ENCODE measurements at regions not wholly inside any gene's neighbourhood (a gene's known extent, or its start where the extent isn't known, plus 50 kb on each side); places are given as distances from the start of the nearest gene placed in this dataset.

GRCh38 chr4:53813998-53814397 lies 222.7 kb upstream of the LNX1 start:
- no peaks in the 10 kb centered on the region for H3K79me2 ChIP-seq (ENCODE audit: low read length)
- no peak for TF ChIP-seq EZH2 (IDR thresholded peaks at IDR 0.05; ENCODE audit: low read length, unreplicated experiment)
- TF ChIP-seq EZH2phosphoT487 (IDR thresholded peaks at IDR 0.05; ENCODE audit: borderline replicate concordance, low read length) = no peak
- no peak for TF ChIP-seq CTCF (conservative IDR thresholded peaks at IDR 0.05; ENCODE audit: low read depth, low read length)
- no peak for DNase-seq
- no peak overlapping the region for H3K4me3 ChIP-seq (ENCODE audit: low read length)
- no peaks in the 10 kb centered on the region for H3K36me3 ChIP-seq (ENCODE audit: low read depth, low read length)
- intact Hi-C loops (cut with micrococcal nuclease) = no loop called here
- no peak overlapping the region for H3K9ac ChIP-seq (ENCODE audit: low read length)
- H3K27ac ChIP-seq (ENCODE audit: low read length) = no peak overlapping the region
- no peaks in the 10 kb centered on the region for H4K20me1 ChIP-seq (ENCODE audit: low read length)
- no peaks in the 10 kb centered on the region for H3K9me3 ChIP-seq (ENCODE audit: low read length)
- no TSS peak for BruUV-seq (replicated peaks)
- no peak overlapping the region for H3K4me2 ChIP-seq (ENCODE audit: low read length)
- no peaks in the 10 kb centered on the region for H3K9me2 ChIP-seq (replicated peaks; ENCODE audit: low read length)
- no peaks in the 10 kb centered on the region for H3K4me1 ChIP-seq (ENCODE audit: insufficient read depth, low read length)
- no peak for ATAC-seq
- CTCF ChIA-PET = interaction anchor here (0.6 kb wide), 1 partner anchor 10 kb away, joined by 3 read pairs; no protein-coding TSS in a partner anchor
- H2AFZ ChIP-seq (ENCODE audit: low read length) = no peak overlapping the region
- POLR2A ChIA-PET (ENCODE audit: unreplicated experiment) = no interaction called here
- no peaks in the 10 kb centered on the region for H3K27me3 ChIP-seq (ENCODE audit: low read length)
- no peaks in the 10 kb centered on the region for H3F3A ChIP-seq (ENCODE audit: low read length, unreplicated experiment)

- Histone ChIP-seq H3K9me3 (ENCODE audit: low read length) (no peaks in the 10 kb centered on the region), H3K36me3 (ENCODE audit: low read depth, low read length) (no peaks in the 10 kb centered on the region), H2AFZ (ENCODE audit: low read length) (no peak overlapping the region), H3K9me2 (replicated peaks; ENCODE audit: low read length) (no peaks in the 10 kb centered on the region), H3K9ac (ENCODE audit: low read length) (no peak overlapping the region), H3K27ac (ENCODE audit: low read length) (no peak overlapping the region), H3K79me2 (ENCODE audit: low read length) (no peaks in the 10 kb centered on the region), H3K27me3 (ENCODE audit: low read length) (no peaks in the 10 kb centered on the region), H3F3A (ENCODE audit: low read length, unreplicated experiment) (no peaks in the 10 kb centered on the region), H3K4me2 (ENCODE audit: low read length) (no peak overlapping the region), H3K4me1 (ENCODE audit: insufficient read depth, low read length) (no peaks in the 10 kb centered on the region), H3K4me3 (ENCODE audit: low read length) (no peak overlapping the region), H4K20me1 (ENCODE audit: low read length) (no peaks in the 10 kb centered on the region)
- no peak for ATAC-seq
- no peak for DNase-seq
- ChIA-PET CTCF (no interaction called here), POLR2A (ENCODE audit: unreplicated experiment) (no interaction called here)
- intact Hi-C loops (cut with micrococcal nuclease) = no loop called here
- no peak for TF ChIP-seq EZH2phosphoT487 (IDR thresholded peaks at IDR 0.05; ENCODE audit: borderline replicate concordance, low read length)
- TF ChIP-seq CTCF (conservative IDR thresholded peaks at IDR 0.05; ENCODE audit: low read depth, low read length) = no peak
- no peak for TF ChIP-seq EZH2 (IDR thresholded peaks at IDR 0.05; ENCODE audit: low read length, unreplicated experiment)
- BruUV-seq (replicated peaks) = no TSS peak
Observed at GRCh38 chr4:53810643-53811042, 219.4 kb upstream of the LNX1 start.

GRCh38 chr4:53809816-53810215 lies 218.5 kb upstream of the LNX1 start:
- no peaks in the 10 kb centered on the region for H3K36me3 ChIP-seq (ENCODE audit: low read depth, low read length)
- H4K20me1 ChIP-seq (ENCODE audit: low read length) = no peaks in the 10 kb centered on the region
- no peak overlapping the region for H3K27ac ChIP-seq (ENCODE audit: low read length)
- intact Hi-C loops (cut with micrococcal nuclease) = loop anchor here (10.0 kb wide), 1 partner anchor 305 kb away; no protein-coding TSS in a partner anchor
- ATAC-seq (no peak), DNase-seq (no peak)
- no peaks in the 10 kb centered on the region for H3K79me2 ChIP-seq (ENCODE audit: low read length)
- H2AFZ ChIP-seq (ENCODE audit: low read length) = no peak overlapping the region
- ChIA-PET CTCF (no interaction called here), POLR2A (ENCODE audit: unreplicated experiment) (no interaction called here)
- no peaks in the 10 kb centered on the region for H3F3A ChIP-seq (ENCODE audit: low read length, unreplicated experiment)
- H3K9me3 ChIP-seq (ENCODE audit: low read length) = no peaks in the 10 kb centered on the region
- BruUV-seq (replicated peaks) = no TSS peak
- H3K27me3 ChIP-seq (ENCODE audit: low read length) = no peaks in the 10 kb centered on the region
- H3K4me1 ChIP-seq (ENCODE audit: insufficient read depth, low read length) = no peaks in the 10 kb centered on the region
- H3K4me3 ChIP-seq (ENCODE audit: low read length) = no peak overlapping the region
- H3K9ac ChIP-seq (ENCODE audit: low read length) = no peak overlapping the region
- no peak overlapping the region for H3K4me2 ChIP-seq (ENCODE audit: low read length)
- H3K9me2 ChIP-seq (replicated peaks; ENCODE audit: low read length) = no peaks in the 10 kb centered on the region
- no peak for TF ChIP-seq CTCF (conservative IDR thresholded peaks at IDR 0.05; ENCODE audit: low read depth, low read length)
- TF ChIP-seq EZH2phosphoT487 (IDR thresholded peaks at IDR 0.05; ENCODE audit: borderline replicate concordance, low read length) = no peak
- no peak for TF ChIP-seq EZH2 (IDR thresholded peaks at IDR 0.05; ENCODE audit: low read length, unreplicated experiment)
